ENCODE measurements at regions not wholly inside any gene's neighbourhood (a gene's known extent, or its start where the extent isn't known, plus 50 kb on each side); places are given as distances from the start of the nearest gene placed in this dataset.
"Not testable (repeated sequence)": the region's sequence is repeated elsewhere in the genome, so short reads cannot be mapped to it uniquely, and the experiment has no call there.

- no peaks in the 10 kb centered on the region for H3K4me1 Mint-ChIP-seq (ENCODE audit: low read depth, unreplicated experiment)
Observed at GRCh38 chr10:93224005-93224779, 150.5 kb downstream of the CYP26A1 start.

DNA sequence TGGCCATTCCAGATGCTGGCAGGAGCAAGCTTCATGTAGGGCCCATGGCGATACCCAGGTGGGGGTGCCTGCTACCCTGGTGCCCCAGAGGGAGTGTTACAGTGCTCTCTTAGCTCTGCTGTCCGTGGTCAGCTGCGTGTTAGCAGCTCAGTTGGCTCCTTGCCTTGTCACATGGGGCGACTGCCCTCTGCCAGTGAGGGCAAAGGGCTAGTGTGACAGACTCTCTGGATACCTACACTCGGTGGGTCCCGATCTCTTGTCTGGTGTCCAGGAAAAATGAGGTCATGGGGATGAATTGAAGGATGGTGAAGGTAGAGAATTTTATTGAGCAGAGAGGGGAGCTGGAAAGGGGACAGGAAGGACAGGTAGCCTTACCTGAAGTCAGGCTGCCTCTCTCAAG, 152.2 kb downstream of the CYP26A1 start:
- Histone ChIP-seq H3K79me2 (ENCODE audit: insufficient read depth, low read length) (no peaks in the 10 kb centered on the region), H3K27me3 (ENCODE audit: insufficient read depth, low read length) (no peaks in the 10 kb centered on the region), H3K9me3 (ENCODE audit: insufficient read depth, low read depth, low read length) (no peaks in the 10 kb centered on the region), H3K4me2 (ENCODE audit: low read length) (no peak overlapping the region), H3K4me1 (ENCODE audit: insufficient read depth, low read length) (no peaks in the 10 kb centered on the region), H3K9ac (ENCODE audit: low read length) (no peak overlapping the region), H3K27ac (ENCODE audit: low read depth, low read length) (no peak overlapping the region), H3K4me3 (ENCODE audit: insufficient read depth, low read depth, low read length) (no peak overlapping the region), H3K36me3 (ENCODE audit: insufficient read depth, low read length) (no peaks in the 10 kb centered on the region), H4K20me1 (ENCODE audit: insufficient read depth, low read length) (no peaks in the 10 kb centered on the region), H2AFZ (ENCODE audit: low read depth, low read length) (no peak overlapping the region)
- FAIRE-seq: no peak
- H3K9me3 Mint-ChIP-seq (ENCODE audit: unreplicated experiment): no peaks in the 10 kb centered on the region
- TF ChIP-seq, protein P1, sequence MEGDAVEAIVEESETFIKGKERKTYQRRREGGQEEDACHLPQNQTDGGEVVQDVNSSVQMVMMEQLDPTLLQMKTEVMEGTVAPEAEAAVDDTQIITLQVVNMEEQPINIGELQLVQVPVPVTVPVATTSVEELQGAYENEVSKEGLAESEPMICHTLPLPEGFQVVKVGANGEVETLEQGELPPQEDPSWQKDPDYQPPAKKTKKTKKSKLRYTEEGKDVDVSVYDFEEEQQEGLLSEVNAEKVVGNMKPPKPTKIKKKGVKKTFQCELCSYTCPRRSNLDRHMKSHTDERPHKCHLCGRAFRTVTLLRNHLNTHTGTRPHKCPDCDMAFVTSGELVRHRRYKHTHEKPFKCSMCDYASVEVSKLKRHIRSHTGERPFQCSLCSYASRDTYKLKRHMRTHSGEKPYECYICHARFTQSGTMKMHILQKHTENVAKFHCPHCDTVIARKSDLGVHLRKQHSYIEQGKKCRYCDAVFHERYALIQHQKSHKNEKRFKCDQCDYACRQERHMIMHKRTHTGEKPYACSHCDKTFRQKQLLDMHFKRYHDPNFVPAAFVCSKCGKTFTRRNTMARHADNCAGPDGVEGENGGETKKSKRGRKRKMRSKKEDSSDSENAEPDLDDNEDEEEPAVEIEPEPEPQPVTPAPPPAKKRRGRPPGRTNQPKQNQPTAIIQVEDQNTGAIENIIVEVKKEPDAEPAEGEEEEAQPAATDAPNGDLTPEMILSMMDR (IDR thresholded peaks at IDR 0.05; ENCODE audit: insufficient read depth, low read depth, low read length): no peak
- TF ChIP-seq EZH2 (IDR thresholded peaks at IDR 0.05; ENCODE audit: insufficient read depth, low read length): no peak
- no peak overlapping the region for H3K4me3 Mint-ChIP-seq (ENCODE audit: unreplicated experiment)
- no peak overlapping the region for H3K27ac Mint-ChIP-seq (ENCODE audit: unreplicated experiment)
- no peaks in the 10 kb centered on the region for H3K4me1 Mint-ChIP-seq (ENCODE audit: low read depth, unreplicated experiment)
- no peaks in the 10 kb centered on the region for H3K36me3 Mint-ChIP-seq (ENCODE audit: low read depth, unreplicated experiment)
- DNase-seq (ENCODE audit: low read depth): no peak
- peaks cover 8% of the 10 kb centered on the region for H3K27me3 Mint-ChIP-seq (ENCODE audit: low read depth, unreplicated experiment)

More at GRCh38 chr10:93224005-93224779, 150.5 kb downstream of the CYP26A1 start:
- no peak overlapping the region for H3K4me3 ChIP-seq (ENCODE audit: insufficient read depth, low read depth, low read length)
- FAIRE-seq: no peak
- peaks cover 6% of the 10 kb centered on the region for H3K27me3 Mint-ChIP-seq (ENCODE audit: low read depth, unreplicated experiment)
- H3K36me3 Mint-ChIP-seq (ENCODE audit: low read depth, unreplicated experiment): no peaks in the 10 kb centered on the region
- H3K4me1 ChIP-seq (ENCODE audit: insufficient read depth, low read length): no peaks in the 10 kb centered on the region
- no peak overlapping the region for H3K27ac Mint-ChIP-seq (ENCODE audit: unreplicated experiment)
- H3K4me3 Mint-ChIP-seq (ENCODE audit: unreplicated experiment): no peak overlapping the region
- H3K27ac ChIP-seq (ENCODE audit: low read depth, low read length): no peak overlapping the region
- H2AFZ ChIP-seq (ENCODE audit: low read depth, low read length): no peak overlapping the region
- H3K36me3 ChIP-seq (ENCODE audit: insufficient read depth, low read length): no peaks in the 10 kb centered on the region
- no peak overlapping the region for H3K4me2 ChIP-seq (ENCODE audit: low read length)
- no peaks in the 10 kb centered on the region for H3K9me3 Mint-ChIP-seq (ENCODE audit: unreplicated experiment)
- no peak overlapping the region for H3K9ac ChIP-seq (ENCODE audit: low read length)
- DNase-seq (ENCODE audit: low read depth): no peak
- H3K9me3 ChIP-seq (ENCODE audit: insufficient read depth, low read depth, low read length): no peaks in the 10 kb centered on the region
- TF ChIP-seq, protein P1 (IDR thresholded peaks at IDR 0.05; ENCODE audit: insufficient read depth, low read depth, low read length): no peak
- no peak for TF ChIP-seq EZH2 (IDR thresholded peaks at IDR 0.05; ENCODE audit: insufficient read depth, low read length)
- no peaks in the 10 kb centered on the region for H4K20me1 ChIP-seq (ENCODE audit: insufficient read depth, low read length)
- no peaks in the 10 kb centered on the region for H3K27me3 ChIP-seq (ENCODE audit: insufficient read depth, low read length)
- H3K79me2 ChIP-seq (ENCODE audit: insufficient read depth, low read length): no peaks in the 10 kb centered on the region

DNA sequence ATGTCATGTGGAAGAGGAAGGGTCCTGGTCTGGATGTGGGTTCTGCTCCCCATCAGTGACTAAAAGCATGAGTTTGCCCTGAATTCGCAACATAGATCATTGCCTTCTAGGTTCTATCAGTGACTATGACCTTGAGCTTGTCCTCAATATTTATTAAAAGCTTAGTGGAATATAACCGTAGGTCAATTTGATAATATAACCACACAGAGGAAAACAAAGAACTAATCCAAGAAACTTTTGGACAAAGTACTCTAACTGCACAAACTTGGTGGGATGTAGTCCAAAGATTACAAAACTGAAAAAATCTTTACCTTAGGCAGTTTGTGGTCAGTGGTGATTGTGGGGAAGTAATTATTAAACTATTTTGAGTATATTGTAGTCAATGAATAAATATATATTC, 152.9 kb downstream of the CYP26A1 start:
- H3K4me3 ChIP-seq (ENCODE audit: insufficient read depth, low read depth, low read length): no peak overlapping the region
- no peak overlapping the region for H3K27ac ChIP-seq (ENCODE audit: low read depth, low read length)
- H3K4me1 Mint-ChIP-seq (ENCODE audit: low read depth, unreplicated experiment): no peaks in the 10 kb centered on the region
- H3K36me3 ChIP-seq (ENCODE audit: insufficient read depth, low read length): no peaks in the 10 kb centered on the region
- no peaks in the 10 kb centered on the region for H3K79me2 ChIP-seq (ENCODE audit: insufficient read depth, low read length)
- no peaks in the 10 kb centered on the region for H4K20me1 ChIP-seq (ENCODE audit: insufficient read depth, low read length)
- no peaks in the 10 kb centered on the region for H3K9me3 ChIP-seq (ENCODE audit: insufficient read depth, low read depth, low read length)
- FAIRE-seq (no peak), DNase-seq (ENCODE audit: low read depth) (no peak)
- no peaks in the 10 kb centered on the region for H3K4me1 ChIP-seq (ENCODE audit: insufficient read depth, low read length)
- H3K4me3 Mint-ChIP-seq (ENCODE audit: unreplicated experiment): no peak overlapping the region
- no peaks in the 10 kb centered on the region for H3K27me3 ChIP-seq (ENCODE audit: insufficient read depth, low read length)
- no peak overlapping the region for H2AFZ ChIP-seq (ENCODE audit: low read depth, low read length)
- no peak overlapping the region for H3K4me2 ChIP-seq (ENCODE audit: low read length)
- H3K27ac Mint-ChIP-seq (ENCODE audit: unreplicated experiment): no peak overlapping the region
- H3K27me3 Mint-ChIP-seq (ENCODE audit: low read depth, unreplicated experiment): peaks cover 8% of the 10 kb centered on the region
- no peaks in the 10 kb centered on the region for H3K9me3 Mint-ChIP-seq (ENCODE audit: unreplicated experiment)
- no peaks in the 10 kb centered on the region for H3K36me3 Mint-ChIP-seq (ENCODE audit: low read depth, unreplicated experiment)
- TF ChIP-seq EZH2 (IDR thresholded peaks at IDR 0.05; ENCODE audit: insufficient read depth, low read length): no peak
- TF ChIP-seq, protein P1 (IDR thresholded peaks at IDR 0.05; ENCODE audit: insufficient read depth, low read depth, low read length): no peak
- no peak overlapping the region for H3K9ac ChIP-seq (ENCODE audit: low read length)

DNA sequence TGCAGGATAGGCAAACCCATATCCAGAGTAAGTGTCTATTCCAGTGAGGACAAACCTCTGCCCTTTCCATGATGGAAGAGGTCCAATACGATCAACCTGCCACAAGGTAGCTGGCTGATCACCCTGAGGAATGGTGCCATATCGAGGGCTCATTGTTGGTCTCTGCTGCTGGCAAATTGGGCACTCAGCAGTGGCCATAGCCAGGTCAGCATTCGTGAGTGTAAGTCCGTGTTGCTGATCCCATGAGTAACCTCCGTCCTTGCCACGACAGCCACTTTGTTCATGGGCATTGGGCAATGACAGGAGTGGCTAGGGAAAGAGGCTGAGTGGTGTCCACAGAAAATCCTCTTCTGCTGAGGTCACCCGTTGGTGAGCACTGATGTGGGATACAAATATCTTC, 156.9 kb downstream of the CYP26A1 start:
- H3K9ac ChIP-seq (ENCODE audit: low read length); H3K4me3 Mint-ChIP-seq (ENCODE audit: unreplicated experiment); H3K4me2 ChIP-seq (ENCODE audit: low read length); H3K36me3 Mint-ChIP-seq (ENCODE audit: low read depth, unreplicated experiment); DNase-seq (ENCODE audit: low read depth); H3K27me3 ChIP-seq (ENCODE audit: insufficient read depth, low read length); H3K27ac ChIP-seq (ENCODE audit: low read depth, low read length); FAIRE-seq; H3K9me3 ChIP-seq (ENCODE audit: insufficient read depth, low read depth, low read length); H3K9me3 Mint-ChIP-seq (ENCODE audit: unreplicated experiment); H3K27ac Mint-ChIP-seq (ENCODE audit: unreplicated experiment); H3K4me1 ChIP-seq (ENCODE audit: insufficient read depth, low read length); H3K79me2 ChIP-seq (ENCODE audit: insufficient read depth, low read length); H2AFZ ChIP-seq (ENCODE audit: low read depth, low read length); H3K36me3 ChIP-seq (ENCODE audit: insufficient read depth, low read length); H3K4me3 ChIP-seq (ENCODE audit: insufficient read depth, low read depth, low read length); H4K20me1 ChIP-seq (ENCODE audit: insufficient read depth, low read length); H3K4me1 Mint-ChIP-seq (ENCODE audit: low read depth, unreplicated experiment); H3K27me3 Mint-ChIP-seq (ENCODE audit: low read depth, unreplicated experiment): not testable (repeated sequence)

Data from astrocyte (in vitro differentiated cells and primary cell).